ENCODE measurements at regions not wholly inside any gene's neighbourhood (a gene's known extent, or its start where the extent isn't known, plus 50 kb on each side); places are given as distances from the start of the nearest gene placed in this dataset.

DNA sequence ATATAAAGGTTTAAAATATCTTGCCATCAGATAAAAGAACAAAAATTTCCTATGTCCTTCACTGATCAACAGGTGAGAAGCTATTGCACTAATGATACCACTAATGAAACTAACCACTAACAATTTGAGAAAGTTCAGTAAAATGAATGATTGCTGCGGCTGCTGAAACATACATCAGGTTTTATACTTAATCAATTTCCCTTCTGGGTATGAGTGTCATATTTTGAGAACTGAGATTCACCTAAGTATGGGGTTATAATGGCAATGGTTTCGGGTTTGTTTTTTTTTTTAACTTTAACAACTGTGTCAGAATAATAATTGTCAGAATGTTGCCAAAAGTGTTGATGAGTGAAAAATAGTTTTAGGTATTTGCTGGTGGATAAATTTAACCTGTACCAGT is 151.3 kb upstream of the SLC39A10 start:
- Histone ChIP-seq H3K9me3 (ENCODE audit: control insufficient read depth in 1 of 2, insufficient read depth in 1 of 2, low read depth in 1 of 2, low read length in 2 of 2) (no peaks in the 10 kb centered on the region), H3K9ac (ENCODE audit: low read length) (no peak overlapping the region), H3K27me3 (ENCODE audit: insufficient read depth, low read length) (no peaks in the 10 kb centered on the region), H3K27ac (ENCODE audit: low read depth, low read length) (no peak overlapping the region), H3K9me2 (ENCODE audit: insufficient read depth) (no peaks in the 10 kb centered on the region), H2AFZ (ENCODE audit: low read depth, low read length, poor library complexity, severe bottlenecking) (no peak overlapping the region), H3K36me3 (ENCODE audit: control insufficient read depth in 1 of 2, insufficient read depth in 2 of 2, low read length in 2 of 2) (no peaks in the 10 kb centered on the region), H3K79me2 (ENCODE audit: insufficient read depth, low read length) (no peaks in the 10 kb centered on the region), H3K4me3 (replicated peaks in 1 of 2; ENCODE audit: low read depth in 1 of 2, low read length in 2 of 2) (no peak overlapping the region), H3K4me1 (ENCODE audit: control insufficient read depth in 1 of 2, insufficient read depth in 2 of 2, low read length in 2 of 2) (no peaks in the 10 kb centered on the region), H3K4me2 (ENCODE audit: low read length) (no peak overlapping the region), H4K20me1 (ENCODE audit: insufficient read depth) (no peaks in the 10 kb centered on the region)
- DNase-seq (ENCODE audit: low read depth, low spot score) = no peak
- no TSS peak for BruUV-seq (replicated peaks)
- RAD21 ChIA-PET (ENCODE audit: low non-redundant PET in 1 of 2, low total read pairs in 2 of 2, uncharacterized antibody in 2 of 2, unreplicated experiment in 2 of 2) = no interaction called here
- intact Hi-C loops (cut with micrococcal nuclease) = no loop called here
- POLR2A ChIA-PET = no interaction called here
- TF ChIP-seq, protein P1, sequence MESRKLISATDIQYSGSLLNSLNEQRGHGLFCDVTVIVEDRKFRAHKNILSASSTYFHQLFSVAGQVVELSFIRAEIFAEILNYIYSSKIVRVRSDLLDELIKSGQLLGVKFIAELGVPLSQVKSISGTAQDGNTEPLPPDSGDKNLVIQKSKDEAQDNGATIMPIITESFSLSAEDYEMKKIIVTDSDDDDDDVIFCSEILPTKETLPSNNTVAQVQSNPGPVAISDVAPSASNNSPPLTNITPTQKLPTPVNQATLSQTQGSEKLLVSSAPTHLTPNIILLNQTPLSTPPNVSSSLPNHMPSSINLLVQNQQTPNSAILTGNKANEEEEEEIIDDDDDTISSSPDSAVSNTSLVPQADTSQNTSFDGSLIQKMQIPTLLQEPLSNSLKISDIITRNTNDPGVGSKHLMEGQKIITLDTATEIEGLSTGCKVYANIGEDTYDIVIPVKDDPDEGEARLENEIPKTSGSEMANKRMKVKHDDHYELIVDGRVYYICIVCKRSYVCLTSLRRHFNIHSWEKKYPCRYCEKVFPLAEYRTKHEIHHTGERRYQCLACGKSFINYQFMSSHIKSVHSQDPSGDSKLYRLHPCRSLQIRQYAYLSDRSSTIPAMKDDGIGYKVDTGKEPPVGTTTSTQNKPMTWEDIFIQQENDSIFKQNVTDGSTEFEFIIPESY (IDR thresholded peaks at IDR 0.05; ENCODE audit: extremely low read depth, insufficient replicate concordance, low read length) = no peak
- no peak for TF ChIP-seq ZNF274 (IDR thresholded peaks at IDR 0.05; ENCODE audit: low read depth, low read length)
- TF ChIP-seq EZH2phosphoT487 (IDR thresholded peaks at IDR 0.05; ENCODE audit: borderline replicate concordance) = no peak
- no peak for TF ChIP-seq CBX3 (IDR thresholded peaks at IDR 0.05; ENCODE audit: low read depth)
- TF ChIP-seq ZFX (IDR thresholded peaks at IDR 0.05) = no peak
- TF ChIP-seq EGR1 (IDR thresholded peaks at IDR 0.05; ENCODE audit: low read depth) = no peak
- no peak for TF ChIP-seq TCF7L2 (IDR thresholded peaks at IDR 0.05; ENCODE audit: borderline replicate concordance, extremely low read depth, insufficient read depth, insufficient read length)
- TF ChIP-seq CEBPB (IDR thresholded peaks at IDR 0.05; ENCODE audit: low read depth) = no peak
- TF ChIP-seq, protein P2, sequence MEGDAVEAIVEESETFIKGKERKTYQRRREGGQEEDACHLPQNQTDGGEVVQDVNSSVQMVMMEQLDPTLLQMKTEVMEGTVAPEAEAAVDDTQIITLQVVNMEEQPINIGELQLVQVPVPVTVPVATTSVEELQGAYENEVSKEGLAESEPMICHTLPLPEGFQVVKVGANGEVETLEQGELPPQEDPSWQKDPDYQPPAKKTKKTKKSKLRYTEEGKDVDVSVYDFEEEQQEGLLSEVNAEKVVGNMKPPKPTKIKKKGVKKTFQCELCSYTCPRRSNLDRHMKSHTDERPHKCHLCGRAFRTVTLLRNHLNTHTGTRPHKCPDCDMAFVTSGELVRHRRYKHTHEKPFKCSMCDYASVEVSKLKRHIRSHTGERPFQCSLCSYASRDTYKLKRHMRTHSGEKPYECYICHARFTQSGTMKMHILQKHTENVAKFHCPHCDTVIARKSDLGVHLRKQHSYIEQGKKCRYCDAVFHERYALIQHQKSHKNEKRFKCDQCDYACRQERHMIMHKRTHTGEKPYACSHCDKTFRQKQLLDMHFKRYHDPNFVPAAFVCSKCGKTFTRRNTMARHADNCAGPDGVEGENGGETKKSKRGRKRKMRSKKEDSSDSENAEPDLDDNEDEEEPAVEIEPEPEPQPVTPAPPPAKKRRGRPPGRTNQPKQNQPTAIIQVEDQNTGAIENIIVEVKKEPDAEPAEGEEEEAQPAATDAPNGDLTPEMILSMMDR (IDR thresholded peaks at IDR 0.05 in 2 of 3, conservative IDR thresholded peaks at IDR 0.05 in 1 of 3; ENCODE audit: borderline replicate concordance in 1 of 3, insufficient read depth in 1 of 3, low read depth in 2 of 3, low read length in 2 of 3) = no peak
- TF ChIP-seq RAD21 (IDR thresholded peaks at IDR 0.05; ENCODE audit: low read depth) = no peak
- TF ChIP-seq SIN3A (IDR thresholded peaks at IDR 0.05; ENCODE audit: low read depth) = no peak
- TF ChIP-seq ELF1 (IDR thresholded peaks at IDR 0.05; ENCODE audit: borderline replicate concordance, low read depth) = no peak
- TF ChIP-seq, protein P3, sequence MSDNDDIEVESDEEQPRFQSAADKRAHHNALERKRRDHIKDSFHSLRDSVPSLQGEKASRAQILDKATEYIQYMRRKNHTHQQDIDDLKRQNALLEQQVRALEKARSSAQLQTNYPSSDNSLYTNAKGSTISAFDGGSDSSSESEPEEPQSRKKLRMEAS (IDR thresholded peaks at IDR 0.05) = no peak
- ATAC-seq = no peak
- CTCF ChIA-PET = no interaction called here

All from HCT116 (cell line).